ENCODE measurements at regions not wholly inside any gene's neighbourhood (a gene's known extent, or its start where the extent isn't known, plus 50 kb on each side); places are given as distances from the start of the nearest gene placed in this dataset.

- no peak for TF ChIP-seq CTCF (IDR thresholded peaks at IDR 0.05)
- no peak for TF ChIP-seq POLR2A (IDR thresholded peaks at IDR 0.05)
Observed at GRCh38 chr6:126620719-126621118, 280.8 kb downstream of the CENPW start.

All from thyroid gland (tissue), 4 donors.